Breast epithelium (tissue), 3 donors: ENCODE measurements at regions not wholly inside any gene's neighbourhood (a gene's known extent, or its start where the extent isn't known, plus 50 kb on each side); places are given as distances from the start of the nearest gene placed in this dataset.

ENCODE experiments used
- CTCF ChIP-seq, 3 donors: fragments of 450-650 bp; IDR thresholded peaks; one replicate each; pipeline ENCODE4 v1.5.1; 2016 to 2017; ENCODE audit warnings: antibody characterized with exemption in 3 of 3, mild to moderate bottlenecking in 3 of 3, moderate library complexity in 3 of 3
- POLR2A ChIP-seq: fragments of 450-650 bp; IDR thresholded peaks from one replicate; pipeline ENCODE4 v1.6.1; 2016; ENCODE audit warnings: antibody characterized with exemption, mild to moderate bottlenecking, moderate library complexity
- POLR2AphosphoS5 ChIP-seq, 3 donors: sonication (generic); formaldehyde crosslinking; IDR thresholded peaks; one replicate each; pipeline ENCODE4 v1.6.1; 2017; ENCODE audit warnings: antibody characterized with exemption in 3 of 3

- no peak for TF ChIP-seq CTCF (IDR thresholded peaks at IDR 0.05)
- TF ChIP-seq POLR2AphosphoS5 (IDR thresholded peaks at IDR 0.05) = no peak
- no peak for TF ChIP-seq POLR2A
Observed at GRCh38 chr6:115843945-115844344, 216.7 kb downstream of the FRK start.
